ENCODE measurements at regions not wholly inside any gene's neighbourhood (a gene's known extent, or its start where the extent isn't known, plus 50 kb on each side); places are given as distances from the start of the nearest gene placed in this dataset.

DNA sequence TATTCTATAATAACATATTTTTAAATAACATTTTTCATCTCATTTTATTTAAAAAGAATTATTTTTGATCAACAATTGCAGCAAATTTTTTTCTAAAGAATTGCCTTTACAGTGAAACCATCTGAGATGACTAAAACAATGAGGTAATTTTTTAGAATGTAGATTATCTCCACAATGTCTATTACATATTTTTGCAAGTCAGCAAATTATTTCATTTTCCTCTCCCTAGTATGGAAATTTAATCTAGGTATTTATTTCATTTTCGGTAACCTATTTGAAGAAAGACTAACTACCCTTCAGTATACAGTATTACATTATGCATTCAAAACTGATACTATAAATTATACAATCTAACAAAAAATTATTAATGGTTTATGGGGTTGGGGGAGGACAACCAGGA lies 213.2 kb upstream of the SP4 start:
- no peak for DNase-seq (ENCODE audit: extremely low read depth in 1 of 2, low read depth in 1 of 2)

DNA sequence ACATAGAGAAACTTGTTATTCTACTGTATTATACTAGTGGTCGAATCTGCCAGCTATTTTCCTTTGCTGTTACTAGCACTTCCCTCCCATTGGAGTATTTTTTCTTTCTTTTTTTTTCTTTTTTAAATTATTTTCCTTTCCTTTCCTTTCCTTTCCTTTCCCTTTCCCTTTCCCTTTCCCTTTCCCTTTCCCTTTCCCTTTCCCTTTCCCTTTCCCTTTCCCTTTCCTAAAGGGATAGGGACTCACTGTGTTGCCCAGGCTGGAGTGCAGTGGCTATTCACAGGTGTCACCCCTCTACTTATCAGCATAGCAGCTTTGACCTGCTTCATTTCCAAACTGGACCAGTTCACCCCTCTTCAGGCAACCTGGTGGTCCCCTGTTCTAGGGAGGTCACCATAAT lies 212.6 kb upstream of the SP4 start:
- DNase-seq (ENCODE audit: extremely low read depth in 1 of 2, low read depth in 1 of 2), result no peak

DNA sequence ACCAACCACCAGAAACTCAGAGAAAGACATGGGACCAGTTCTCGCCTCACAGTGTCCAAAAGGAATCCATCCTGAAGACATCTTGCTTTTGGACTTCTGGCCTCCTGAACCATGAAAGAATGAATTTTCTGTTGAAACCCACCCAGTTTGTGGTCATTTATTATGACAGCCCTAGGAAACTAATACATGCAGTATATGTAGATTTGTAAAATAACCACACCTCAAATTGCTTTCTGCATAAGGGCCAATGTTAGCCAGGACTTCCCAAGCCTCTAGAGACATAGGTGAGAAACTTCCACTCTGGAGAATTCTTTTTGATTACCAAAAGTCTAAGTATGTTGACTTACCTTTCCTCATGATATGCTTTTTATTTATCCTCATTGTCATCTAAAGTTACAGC lies 210.5 kb upstream of the SP4 start:
- no peak for DNase-seq (ENCODE audit: extremely low read depth in 1 of 2, low read depth in 1 of 2)

DNA sequence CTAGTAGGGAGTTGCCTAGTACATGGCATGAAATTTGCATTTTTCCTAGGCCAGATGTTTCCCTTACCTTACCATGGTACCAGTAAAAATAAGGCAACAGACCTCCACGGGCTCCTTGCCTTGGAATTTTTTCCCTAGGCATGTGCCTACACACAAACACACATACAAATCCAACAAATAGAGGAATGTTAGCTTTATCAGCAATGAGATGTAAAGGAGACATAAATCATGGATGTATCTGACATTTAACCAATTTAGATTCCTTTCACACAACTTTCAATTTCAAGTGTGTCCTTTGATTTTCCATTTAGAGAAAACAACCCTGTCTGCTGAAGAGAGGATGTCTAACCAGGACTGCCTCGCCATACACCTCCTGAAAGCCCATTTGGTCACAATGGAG lies 209.7 kb upstream of the SP4 start:
- DNase-seq (ENCODE audit: extremely low read depth in 1 of 2, low read depth in 1 of 2), result no peak

DNA sequence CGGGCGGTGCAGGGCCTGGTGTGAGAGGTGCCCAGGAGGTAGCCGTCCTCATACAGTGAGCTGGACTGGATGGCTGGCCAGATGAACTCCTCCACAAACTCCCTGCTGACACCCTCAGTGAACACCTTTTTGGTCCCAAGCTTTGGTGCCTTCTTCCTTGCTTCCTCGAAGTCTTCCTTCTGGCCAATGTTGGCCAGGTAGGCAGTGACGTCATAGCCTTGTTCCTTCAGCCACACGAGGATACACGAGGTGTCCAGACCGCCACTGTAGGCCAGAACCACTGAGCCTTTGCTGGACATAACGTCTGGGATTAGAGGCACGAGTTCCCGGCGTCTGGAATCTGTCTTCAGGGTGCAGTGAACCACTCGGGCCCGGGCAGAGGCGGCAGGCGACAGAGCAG lies 206.8 kb upstream of the SP4 start:
- no peak for DNase-seq (ENCODE audit: extremely low read depth in 1 of 2, low read depth in 1 of 2)

DNA sequence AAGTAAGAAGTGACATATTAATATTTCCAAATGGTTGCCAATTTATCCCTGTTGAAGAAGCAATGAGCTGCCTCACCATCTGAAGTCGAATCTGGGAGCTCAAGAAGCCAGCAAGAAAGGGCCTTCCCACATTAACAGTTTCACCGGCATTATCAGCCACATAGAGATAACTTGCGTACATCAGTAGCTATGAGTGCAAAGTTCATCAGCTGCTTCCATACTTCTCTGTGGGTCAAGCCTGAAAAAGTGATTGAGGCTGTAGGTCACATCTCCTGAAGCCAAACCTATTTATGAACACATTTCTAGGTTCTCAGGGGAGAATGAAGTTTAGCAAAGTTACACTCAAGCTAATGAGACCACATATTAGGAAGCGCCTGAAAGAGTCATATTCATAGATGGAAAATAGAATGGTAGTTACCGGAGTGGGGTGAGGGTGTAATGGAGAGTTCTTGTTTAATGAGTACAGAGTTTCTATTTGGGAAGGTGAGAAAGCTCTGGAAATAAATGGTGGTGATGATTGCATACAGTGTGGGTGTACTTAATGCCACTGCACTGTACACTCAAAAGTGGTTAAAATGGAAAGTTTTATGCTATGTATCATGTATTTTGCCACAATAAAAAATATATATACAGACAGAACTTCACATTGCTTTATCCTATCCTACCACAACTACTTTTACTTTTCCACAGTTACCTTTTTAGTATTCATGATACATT lies 189.3 kb upstream of the SP4 start:
- DNase-seq (ENCODE audit: extremely low read depth in 1 of 2, low read depth in 1 of 2), result no peak

DNA sequence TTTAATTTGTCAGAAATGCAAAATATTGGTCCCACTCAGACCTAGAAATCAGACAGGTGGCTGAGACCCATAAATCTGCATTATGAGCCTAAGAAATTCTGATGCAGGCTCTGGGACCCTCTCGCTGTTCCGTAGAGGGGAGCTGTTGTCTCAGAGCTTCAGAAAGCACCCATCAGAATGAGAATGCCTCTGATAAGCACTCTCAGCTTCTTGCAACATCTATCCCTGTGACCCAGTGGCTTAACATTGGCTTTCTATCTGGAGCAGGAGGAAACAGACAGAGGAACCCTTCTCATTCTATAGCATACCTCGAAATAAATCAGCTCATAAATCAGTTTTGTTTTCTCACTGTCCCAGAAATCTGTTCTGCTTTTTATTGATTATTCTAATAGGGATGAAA lies 184.6 kb upstream of the SP4 start:
- DNase-seq (ENCODE audit: extremely low read depth in 1 of 2, low read depth in 1 of 2), result no peak

DNA sequence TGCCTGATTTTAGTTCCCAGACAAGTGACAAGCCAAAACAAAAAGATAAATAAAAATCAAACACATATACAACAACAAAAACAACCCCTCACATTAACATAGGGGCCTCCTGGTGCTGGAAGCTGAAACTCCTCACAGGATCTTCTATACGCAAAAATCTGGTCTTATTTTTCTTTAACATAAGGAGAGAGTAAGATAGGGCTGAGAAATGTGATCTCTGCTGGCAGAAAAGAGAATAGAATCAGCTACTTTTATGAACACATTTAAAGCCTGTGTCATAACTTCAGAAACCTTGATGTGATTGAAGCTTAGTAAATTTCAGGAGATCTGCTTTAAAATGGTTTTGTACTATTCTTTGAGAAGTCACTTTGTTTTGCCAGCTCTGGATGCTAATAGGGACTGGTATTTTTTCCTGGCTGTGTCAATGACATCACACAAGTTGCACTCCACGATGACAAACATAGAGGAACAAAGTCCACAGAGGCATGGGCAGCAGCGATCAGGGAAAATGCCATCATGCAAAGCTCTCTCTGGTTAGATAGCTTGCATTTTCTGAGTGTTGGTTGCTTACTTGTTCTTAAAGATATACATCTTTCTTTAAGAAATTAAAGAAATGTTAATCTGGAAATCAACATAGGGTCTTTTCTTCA lies 176.6 kb upstream of the SP4 start:
- no peak for DNase-seq (ENCODE audit: extremely low read depth in 1 of 2, low read depth in 1 of 2)

DNA sequence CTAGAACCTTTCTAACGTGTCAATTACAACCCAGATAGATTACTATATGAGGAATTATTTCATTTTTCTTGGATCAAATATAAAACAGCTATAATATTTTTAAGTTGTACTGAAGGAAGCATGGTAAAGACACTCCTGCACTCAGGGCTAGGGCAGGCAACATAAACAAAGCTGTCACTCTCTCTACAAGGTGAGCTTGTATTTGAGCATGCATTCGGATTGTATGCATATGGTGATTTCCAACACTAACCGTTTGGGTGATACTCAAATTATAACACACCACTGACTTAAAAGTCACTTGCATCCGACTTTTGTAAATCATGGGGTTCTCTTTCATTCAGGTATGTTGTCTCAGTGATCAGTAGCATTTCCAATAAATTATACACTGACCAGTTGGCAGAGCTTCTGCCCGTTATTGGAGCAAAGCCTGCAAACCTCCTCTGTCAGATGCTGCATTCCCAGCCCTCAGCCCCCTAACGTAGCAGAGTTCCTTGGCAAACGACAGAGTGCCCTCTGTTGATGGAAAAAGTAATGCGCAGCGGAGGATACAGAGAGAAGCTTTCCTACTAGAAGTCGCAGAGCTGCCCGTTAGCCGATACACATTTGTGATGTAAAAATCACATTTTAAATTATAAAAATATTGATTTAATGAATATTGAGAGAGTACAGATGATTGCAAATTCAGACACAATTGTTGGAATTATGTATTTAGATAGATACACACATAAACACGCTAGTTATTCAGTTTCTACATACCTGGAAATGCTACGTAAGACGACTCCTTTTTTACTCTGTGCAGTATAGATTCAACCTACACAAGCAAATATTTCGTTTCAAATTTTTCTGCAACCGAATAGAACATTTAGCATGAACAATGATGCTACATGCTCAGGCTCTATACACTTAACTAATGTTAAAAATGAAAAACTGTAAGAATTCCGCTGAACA lies 173.9 kb upstream of the SP4 start:
- peak; percentile 6 for DNase-seq (ENCODE audit: extremely low read depth in 1 of 2, low read depth in 1 of 2)

DNA sequence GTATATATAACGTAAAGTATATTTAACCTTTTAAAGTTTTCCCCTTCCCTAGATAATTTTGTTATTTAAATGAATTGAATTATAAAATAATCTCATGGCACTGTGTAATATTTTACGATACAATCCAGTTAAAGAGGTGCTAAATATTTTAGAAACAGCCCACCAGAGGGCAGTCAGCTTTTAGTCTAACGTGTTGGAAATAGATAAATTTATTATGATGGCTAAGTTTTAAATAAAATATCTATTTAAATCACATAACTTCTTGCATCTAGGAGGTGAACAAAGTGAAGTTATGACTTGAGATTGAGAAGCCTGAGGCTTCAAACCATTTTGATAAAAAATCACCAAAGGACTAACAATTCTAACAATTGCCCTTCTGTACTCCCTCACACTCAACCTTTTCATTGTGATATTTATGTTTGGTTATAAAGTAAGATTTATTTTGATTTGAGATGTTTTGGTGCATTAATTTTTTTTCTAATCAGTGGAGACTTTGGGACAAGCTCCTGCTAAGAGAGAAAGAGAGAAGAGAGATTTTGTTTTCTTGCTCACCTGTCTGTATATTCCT lies 171.5 kb upstream of the SP4 start:
- no peak for DNase-seq (ENCODE audit: extremely low read depth in 1 of 2, low read depth in 1 of 2)

DNA sequence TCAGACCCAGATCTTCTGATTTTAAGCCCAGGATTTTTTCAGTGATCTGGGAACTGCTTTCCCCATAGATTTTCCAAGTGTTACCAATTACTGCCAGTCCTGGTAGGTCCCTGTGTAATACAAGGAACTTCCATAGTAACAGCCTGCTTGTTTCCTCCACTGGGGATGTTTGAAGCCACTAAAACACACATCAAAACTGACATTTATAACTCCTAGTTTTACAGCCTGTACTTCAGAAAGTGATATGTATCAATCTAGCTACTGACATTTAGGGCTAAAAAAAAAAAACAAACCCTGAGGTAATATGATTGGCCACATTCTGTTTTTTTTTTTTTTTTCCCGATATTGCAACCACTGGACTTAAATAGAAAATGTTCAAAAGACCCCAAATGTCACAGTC lies 166.9 kb upstream of the SP4 start:
- no peak for DNase-seq (ENCODE audit: extremely low read depth in 1 of 2, low read depth in 1 of 2)

DNA sequence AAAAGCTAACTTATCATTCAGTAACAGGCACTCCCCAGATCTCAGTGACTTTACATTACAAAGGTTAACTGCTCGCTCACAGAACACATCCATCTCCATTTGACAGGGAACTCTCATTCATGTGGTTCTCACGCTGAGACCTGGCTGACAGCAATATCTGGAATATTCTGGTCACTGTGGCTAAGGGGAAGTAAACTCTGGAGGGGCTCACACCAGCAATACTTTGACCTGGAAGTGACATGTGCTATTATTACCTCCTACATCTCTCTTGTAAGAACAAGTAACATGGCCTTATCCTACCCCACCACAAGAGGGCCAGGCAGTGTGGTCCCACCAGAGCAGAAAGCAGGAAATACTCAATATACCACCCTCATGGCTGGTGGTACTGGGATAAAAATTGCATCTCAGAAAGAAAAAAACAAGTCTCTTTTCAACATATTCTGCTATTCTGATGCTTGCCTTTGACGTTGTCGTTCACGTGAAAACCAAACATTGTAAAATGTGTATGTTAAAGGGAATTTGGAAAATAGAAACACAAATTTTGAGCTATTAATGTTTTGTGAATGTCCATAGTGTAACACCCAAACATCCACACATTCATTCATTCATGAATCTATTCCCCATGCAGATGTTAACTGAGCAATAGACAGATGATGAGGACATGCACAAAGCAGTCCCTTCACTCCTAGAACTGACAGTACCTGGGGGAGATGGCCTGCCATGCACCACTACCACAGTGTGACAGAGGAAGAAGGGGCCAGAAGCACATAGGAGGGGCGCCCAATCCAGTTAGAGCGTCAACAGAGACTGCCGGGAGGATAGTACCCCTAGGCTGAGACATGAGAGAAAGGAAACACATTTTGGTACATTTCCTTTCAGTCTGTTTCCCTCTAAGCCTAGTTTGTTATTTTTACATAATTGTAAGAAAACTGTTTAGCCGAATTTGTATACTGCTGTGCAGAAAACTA lies 166.0 kb upstream of the SP4 start:
- peak; percentile 29 to 32 for DNase-seq (ENCODE audit: extremely low read depth in 1 of 2, low read depth in 1 of 2)

DNA sequence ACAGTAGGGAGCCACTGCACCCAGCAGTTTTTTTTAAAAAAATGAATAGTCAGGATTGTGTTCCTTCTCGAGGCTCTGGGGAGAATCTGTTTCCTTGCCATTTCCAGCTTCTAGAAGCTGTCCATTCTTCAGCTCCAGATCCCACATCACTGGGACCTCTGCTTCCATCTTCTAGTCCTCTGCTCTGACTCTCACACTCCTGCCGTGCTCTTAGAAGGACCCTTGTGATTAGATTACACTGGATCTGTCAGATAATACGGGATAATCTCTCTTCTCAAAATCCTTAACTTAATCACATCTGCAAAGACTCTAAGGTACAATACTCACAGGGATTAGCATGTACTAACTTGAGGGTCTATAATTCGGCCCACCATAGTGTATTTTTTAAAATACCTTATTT lies 158.9 kb upstream of the SP4 start:
- DNase-seq (ENCODE audit: extremely low read depth in 1 of 2, low read depth in 1 of 2), result no peak

DNA sequence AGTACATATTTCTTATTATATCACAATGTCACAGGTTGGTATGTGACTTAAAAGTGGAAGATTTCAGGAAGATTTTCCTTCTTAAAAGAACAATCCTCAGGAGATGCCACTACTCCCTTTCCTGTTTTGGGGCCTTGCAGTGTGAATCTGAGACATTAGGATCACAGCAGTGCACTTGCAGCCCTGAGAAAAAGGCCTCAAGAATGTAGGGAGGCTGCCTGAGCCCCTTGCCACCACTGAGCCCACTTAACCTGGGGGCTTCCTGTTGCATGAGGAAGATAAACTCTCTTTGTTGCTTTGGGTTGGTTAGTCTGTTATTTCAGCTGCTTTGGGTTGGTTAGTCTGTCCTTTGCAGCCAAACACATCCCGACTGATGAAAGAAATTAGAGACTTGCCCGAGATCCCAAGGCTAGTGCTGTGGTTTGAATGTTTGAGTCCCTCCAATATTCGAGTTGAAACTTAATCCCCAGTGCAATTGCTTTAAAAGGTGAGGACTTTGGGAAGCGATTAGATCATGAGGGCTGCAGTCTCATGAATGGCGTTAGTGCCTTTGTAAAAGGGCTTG lies 151.3 kb upstream of the SP4 start:
- DNase-seq (ENCODE audit: extremely low read depth in 1 of 2, low read depth in 1 of 2), result no peak

DNA sequence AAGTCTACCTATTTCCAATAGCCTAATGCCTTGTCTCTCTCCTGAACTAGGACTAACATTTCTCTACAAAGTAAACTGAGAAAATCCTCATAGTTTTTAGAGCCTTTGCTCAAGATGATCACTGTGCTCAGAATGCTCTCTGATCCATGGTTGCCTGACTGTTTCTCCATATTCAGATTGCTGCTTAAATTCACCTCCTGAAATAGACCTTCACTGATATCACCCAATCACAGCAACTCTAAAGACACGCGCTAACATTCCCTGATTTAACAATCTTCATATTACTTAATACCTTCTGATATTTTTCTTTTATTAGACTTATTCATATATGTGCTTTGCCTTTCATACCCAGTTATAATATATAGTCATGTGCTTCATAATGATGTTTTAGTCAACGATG lies 148.9 kb upstream of the SP4 start:
- no peak for DNase-seq (ENCODE audit: extremely low read depth in 1 of 2, low read depth in 1 of 2)

DNA sequence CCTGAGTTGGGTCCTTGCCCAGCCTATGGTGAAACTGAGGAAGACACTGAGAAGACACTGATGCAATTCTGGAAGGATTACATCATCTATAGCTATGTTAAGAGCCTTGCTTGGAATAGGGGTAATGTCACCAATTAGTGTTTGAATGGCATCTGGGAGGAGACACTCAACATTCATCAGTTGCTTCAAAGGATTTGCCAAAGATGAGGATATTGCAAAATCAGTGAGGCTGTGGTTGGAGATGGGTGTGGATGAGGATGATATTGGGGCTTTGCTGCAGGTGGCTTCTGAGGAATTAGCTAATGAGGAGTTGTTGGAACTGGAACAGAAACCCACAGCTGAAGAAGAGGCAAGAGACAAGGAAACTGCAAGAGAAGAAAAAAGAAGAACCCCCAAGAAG lies 146.7 kb upstream of the SP4 start:
- no peak for DNase-seq (ENCODE audit: extremely low read depth in 1 of 2, low read depth in 1 of 2)

DNA sequence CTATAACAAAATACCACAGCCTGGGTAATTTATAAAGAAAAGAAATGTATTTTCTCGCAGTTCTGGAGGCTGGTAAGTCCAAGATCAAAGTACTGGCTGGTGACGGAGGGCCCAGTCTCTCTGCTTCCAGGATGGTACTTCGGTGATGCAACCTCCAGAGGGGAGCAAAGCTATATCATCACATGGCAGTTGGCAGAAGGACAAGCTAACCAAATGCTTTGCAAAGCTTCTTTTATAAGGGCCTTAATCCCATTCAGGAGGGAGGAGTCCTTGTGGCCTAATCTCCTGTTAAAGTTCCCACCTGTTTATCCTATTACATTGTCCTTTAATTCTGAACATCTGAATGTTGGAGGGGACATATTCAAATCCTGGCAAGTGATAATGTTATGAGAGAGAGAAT lies 134.1 kb upstream of the SP4 start:
- no peak for DNase-seq (ENCODE audit: extremely low read depth in 1 of 2, low read depth in 1 of 2)

DNA sequence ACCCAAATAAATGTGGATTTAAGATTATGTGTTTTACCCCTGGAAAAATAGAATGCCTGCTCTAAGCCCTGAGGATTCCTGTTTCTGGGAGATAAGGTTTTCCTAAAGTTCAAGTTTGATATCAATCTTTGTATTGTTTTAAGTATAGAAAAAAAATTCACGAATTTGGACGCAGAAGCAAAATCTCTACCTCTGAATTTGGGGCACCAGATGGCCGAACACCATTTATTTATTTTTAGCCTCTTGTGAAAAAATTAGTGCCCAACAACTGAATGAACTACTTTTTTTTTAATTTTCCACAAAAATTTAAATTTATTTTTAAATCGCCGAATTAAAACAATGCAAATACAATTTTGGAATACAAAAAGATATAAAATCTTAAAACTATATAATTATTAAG lies 128.1 kb upstream of the SP4 start:
- DNase-seq (ENCODE audit: extremely low read depth in 1 of 2, low read depth in 1 of 2), result no peak

DNA sequence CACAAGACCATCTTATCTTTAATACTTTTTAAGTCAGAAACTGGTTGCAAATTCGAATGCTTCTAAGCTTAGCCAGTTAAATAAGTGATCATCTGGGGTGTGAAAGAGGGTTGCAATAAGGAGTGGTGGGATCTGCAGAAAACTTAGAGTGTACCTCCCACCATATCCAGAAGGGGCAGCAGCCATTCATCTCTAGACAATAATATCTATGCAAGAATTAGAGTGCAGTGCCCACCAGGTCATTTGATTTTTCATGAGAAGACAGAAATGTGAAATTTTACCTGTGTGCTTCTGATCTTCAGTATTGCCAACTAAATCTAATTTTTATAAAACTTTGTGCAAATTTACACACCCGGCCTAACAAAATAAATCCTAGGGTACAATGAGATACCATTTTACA lies 127.2 kb upstream of the SP4 start:
- DNase-seq (ENCODE audit: extremely low read depth in 1 of 2, low read depth in 1 of 2), result no peak

DNA sequence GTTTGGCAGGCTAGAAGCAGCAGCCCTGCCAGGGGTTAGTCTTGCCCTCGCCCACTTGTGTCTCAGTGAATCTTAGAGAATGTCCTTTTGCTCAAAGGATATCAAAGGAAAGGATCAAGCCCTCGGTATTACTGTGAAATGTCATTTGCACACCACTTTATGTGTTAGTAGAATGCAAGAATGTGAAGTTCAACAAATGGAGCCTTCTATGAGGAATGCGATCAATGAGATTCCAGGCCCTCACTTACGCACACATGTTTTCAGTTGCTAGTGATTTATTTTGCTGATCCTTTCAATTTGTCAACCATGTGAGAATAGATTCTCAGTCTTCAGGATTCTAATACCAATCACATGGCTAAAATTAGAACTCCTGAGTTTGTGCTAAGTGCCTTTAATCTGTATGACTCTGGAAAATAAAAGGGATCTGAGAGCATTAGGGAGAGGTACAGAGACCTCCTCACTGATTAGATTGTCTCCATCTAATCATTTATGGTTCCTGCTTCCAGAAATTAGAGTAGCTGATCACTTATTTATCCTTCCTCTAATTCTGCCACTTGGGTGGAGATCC lies 123.0 kb upstream of the SP4 start:
- no peak for DNase-seq (ENCODE audit: extremely low read depth in 1 of 2, low read depth in 1 of 2)

All from stimulated activated CD8-positive, alpha-beta memory T cell treated with anti-CD3 and anti-CD28 coated beads, Interleukin-7, amount 100 ng/mL, for 48 hours (primary cell).